KMS-11 (cell line): ENCODE measurements at regions not wholly inside any gene's neighbourhood (a gene's known extent, or its start where the extent isn't known, plus 50 kb on each side); places are given as distances from the start of the nearest gene placed in this dataset.

Experiments
- H2AFZ ChIP-seq: fragments of 200-600 bp; sonication (generic); 2 replicates; pipeline ENCODE4 v1.6.1; 2016; ENCODE audit warnings: antibody characterized with exemption, mixed run types, low read depth
- H3K27ac ChIP-seq: fragments of 200-600 bp; sonication (generic); 2 replicates; pipeline ENCODE4 v1.6.1; 2016; ENCODE audit warnings: mild to moderate bottlenecking, mixed run types
- H3K27me3 ChIP-seq: fragments of 200-600 bp; sonication (generic); 2 replicates; pipeline ENCODE4 v1.6.1; 2017; ENCODE audit warnings: mild to moderate bottlenecking, low read depth, mixed run types, moderate library complexity; ENCODE audit not compliant: insufficient read depth
- H3K36me3 ChIP-seq: fragments of 200-600 bp; sonication (generic); 2 replicates; pipeline ENCODE4 v1.6.1; 2017; ENCODE audit warnings: mild to moderate bottlenecking, mixed run types; ENCODE audit not compliant: insufficient read depth
- H3K4me1 ChIP-seq: fragments of 200-600 bp; sonication (generic); 2 replicates; pipeline ENCODE4 v1.6.1; 2016; ENCODE audit warnings: mild to moderate bottlenecking, low read depth, mixed run types; ENCODE audit not compliant: poor library complexity, severe bottlenecking
- H3K4me2 ChIP-seq: fragments of 200-600 bp; sonication (generic); 2 replicates; pipeline ENCODE4 v1.7.0; 2016; ENCODE audit warnings: mild to moderate bottlenecking, mixed run types
- H3K4me3 ChIP-seq: fragments of 200-600 bp; sonication (generic); IDR thresholded peaks from 2 replicates; pipeline ENCODE4 v1.6.1; 2017; ENCODE audit warnings: low read depth, low read length, mixed read lengths; ENCODE audit not compliant: insufficient read depth
- H3K79me2 ChIP-seq: fragments of 200-600 bp; sonication (generic); 2 replicates; pipeline ENCODE4 v1.6.1; 2016; ENCODE audit warnings: low read depth, mixed run types; ENCODE audit not compliant: insufficient read depth
- H3K9ac ChIP-seq: fragments of 200-600 bp; sonication (generic); 2 replicates; pipeline ENCODE4 v1.6.1; 2016; ENCODE audit warnings: mild to moderate bottlenecking, mixed run types
- H4K20me1 ChIP-seq: fragments of 200-600 bp; sonication (generic); 2 replicates; pipeline ENCODE4 v1.6.1; 2016; ENCODE audit warnings: mild to moderate bottlenecking, mixed run types; ENCODE audit not compliant: insufficient read depth
- TF ChIP-seq, protein P1 (sequence below): fragments of 200-600 bp; sonication (generic); conservative IDR thresholded peaks from 2 replicates; pipeline ENCODE4 v1.6.1; 2017; ENCODE audit warnings: low read depth, mild to moderate bottlenecking, antibody characterized with exemption, low read length, moderate library complexity, mixed read lengths

DNA sequence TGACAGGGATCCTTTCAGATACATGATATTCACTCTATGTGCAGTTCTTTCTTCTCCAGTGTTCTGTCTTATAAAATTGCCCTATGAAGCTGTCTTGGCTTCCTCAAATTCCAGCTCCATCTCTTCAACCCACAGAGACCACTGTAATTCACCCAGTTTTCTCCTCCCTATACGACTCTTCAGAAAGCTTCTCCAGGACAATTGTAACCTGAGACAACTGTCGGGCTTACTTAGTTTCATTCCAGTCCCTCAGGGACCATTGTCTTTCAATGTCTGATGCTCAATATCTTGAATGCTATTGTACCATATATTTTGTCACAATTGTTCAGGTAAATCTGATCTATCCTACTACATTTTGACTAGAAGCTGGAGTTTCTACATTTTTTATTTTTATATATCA, 345.3 kb downstream of the RPL10L start:
- H3K79me2 ChIP-seq, result no peaks in the 10 kb centered on the region
- no peaks in the 10 kb centered on the region for H3K36me3 ChIP-seq
- H2AFZ ChIP-seq, result no peak overlapping the region
- TF ChIP-seq, protein P1, sequence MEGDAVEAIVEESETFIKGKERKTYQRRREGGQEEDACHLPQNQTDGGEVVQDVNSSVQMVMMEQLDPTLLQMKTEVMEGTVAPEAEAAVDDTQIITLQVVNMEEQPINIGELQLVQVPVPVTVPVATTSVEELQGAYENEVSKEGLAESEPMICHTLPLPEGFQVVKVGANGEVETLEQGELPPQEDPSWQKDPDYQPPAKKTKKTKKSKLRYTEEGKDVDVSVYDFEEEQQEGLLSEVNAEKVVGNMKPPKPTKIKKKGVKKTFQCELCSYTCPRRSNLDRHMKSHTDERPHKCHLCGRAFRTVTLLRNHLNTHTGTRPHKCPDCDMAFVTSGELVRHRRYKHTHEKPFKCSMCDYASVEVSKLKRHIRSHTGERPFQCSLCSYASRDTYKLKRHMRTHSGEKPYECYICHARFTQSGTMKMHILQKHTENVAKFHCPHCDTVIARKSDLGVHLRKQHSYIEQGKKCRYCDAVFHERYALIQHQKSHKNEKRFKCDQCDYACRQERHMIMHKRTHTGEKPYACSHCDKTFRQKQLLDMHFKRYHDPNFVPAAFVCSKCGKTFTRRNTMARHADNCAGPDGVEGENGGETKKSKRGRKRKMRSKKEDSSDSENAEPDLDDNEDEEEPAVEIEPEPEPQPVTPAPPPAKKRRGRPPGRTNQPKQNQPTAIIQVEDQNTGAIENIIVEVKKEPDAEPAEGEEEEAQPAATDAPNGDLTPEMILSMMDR, result no peak
- H3K4me3 ChIP-seq, result no peak overlapping the region
- H3K4me1 ChIP-seq, result no peaks in the 10 kb centered on the region
- H3K27ac ChIP-seq, result no peak overlapping the region
- H3K4me2 ChIP-seq, result no peak overlapping the region
- H4K20me1 ChIP-seq, result no peaks in the 10 kb centered on the region
- no peaks in the 10 kb centered on the region for H3K27me3 ChIP-seq
- H3K9ac ChIP-seq, result no peak overlapping the region

DNA sequence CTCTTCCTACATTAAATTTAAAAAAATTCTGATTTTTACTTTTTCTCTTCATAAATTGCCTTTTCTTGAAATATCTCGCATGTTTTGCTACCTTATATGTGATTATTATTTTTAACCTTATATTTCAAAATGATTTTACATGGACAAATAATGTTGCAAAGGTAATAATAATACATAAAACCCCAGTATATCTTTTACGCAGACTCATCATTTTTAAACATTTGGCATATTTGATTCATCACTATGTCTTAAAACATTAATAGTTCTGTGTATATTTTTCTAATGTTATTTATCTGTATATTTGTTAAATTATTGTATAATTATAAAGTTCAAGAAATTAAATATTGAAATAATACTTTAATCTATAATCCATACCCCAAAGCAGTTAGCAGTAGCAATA, 350.8 kb downstream of the RPL10L start:
- Histone ChIP-seq H3K79me2 (no peaks in the 10 kb centered on the region), H2AFZ (no peak overlapping the region), H3K9ac (no peak overlapping the region), H3K4me3 (no peak overlapping the region), H3K27me3 (no peaks in the 10 kb centered on the region), H3K4me2 (no peak overlapping the region), H3K27ac (no peak overlapping the region), H3K4me1 (no peaks in the 10 kb centered on the region), H4K20me1 (no peaks in the 10 kb centered on the region), H3K36me3 (no peaks in the 10 kb centered on the region)
- TF ChIP-seq, protein P1, result no peak

DNA sequence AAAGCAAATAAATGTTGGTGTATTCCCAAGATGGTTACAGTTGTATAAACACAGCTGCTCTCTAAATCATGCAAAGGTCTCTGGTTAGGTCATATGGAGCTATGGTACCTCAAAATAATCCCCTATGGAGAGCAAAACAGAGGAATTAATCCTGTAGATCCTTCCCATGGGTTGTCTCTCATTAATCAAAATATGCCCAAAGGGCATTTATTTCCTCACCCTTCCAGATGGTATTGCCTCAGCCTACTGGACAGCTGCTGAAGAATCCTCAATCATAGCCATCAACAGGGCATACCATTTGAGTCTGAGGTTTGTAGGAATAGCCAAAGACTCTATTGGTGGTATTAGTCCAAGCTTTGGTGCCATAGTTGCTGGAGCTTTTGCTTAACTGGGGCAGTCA, 360.9 kb downstream of the RPL10L start:
- Histone ChIP-seq H3K27ac (no peak overlapping the region), H3K9ac (no peak overlapping the region), H3K27me3 (no peaks in the 10 kb centered on the region), H3K4me3 (no peak overlapping the region), H3K4me1 (no peaks in the 10 kb centered on the region), H3K36me3 (no peaks in the 10 kb centered on the region), H4K20me1 (no peaks in the 10 kb centered on the region), H3K4me2 (no peak overlapping the region), H3K79me2 (no peaks in the 10 kb centered on the region), H2AFZ (no peak overlapping the region)
- TF ChIP-seq, protein P1, result no peak

DNA sequence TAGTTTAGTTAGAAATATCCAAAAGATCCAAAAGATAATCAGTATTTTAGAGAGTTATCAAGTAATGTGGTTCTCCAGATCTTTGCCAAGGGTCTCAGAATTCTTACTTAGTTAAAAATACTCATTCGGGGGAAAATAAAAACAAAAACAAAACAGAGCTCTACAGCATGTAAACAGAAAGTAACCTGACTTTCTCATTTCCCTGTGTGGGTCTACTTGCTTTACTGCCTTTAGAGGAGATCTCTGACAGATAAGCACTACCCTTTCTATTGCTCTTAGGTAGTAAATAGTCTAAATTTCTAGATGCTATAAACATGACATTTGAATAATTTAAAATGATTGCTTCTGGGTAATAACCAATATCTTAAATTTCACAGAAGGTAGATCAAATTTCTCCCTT, 371.8 kb downstream of the RPL10L start:
- Histone ChIP-seq H3K4me2 (no peak overlapping the region), H3K27me3 (no peaks in the 10 kb centered on the region), H3K36me3 (no peaks in the 10 kb centered on the region), H3K4me3 (no peak overlapping the region), H4K20me1 (no peaks in the 10 kb centered on the region), H3K9ac (no peak overlapping the region), H3K79me2 (no peaks in the 10 kb centered on the region), H2AFZ (no peak overlapping the region), H3K27ac (no peak overlapping the region), H3K4me1 (no peaks in the 10 kb centered on the region)
- TF ChIP-seq, protein P1, result no peak

DNA sequence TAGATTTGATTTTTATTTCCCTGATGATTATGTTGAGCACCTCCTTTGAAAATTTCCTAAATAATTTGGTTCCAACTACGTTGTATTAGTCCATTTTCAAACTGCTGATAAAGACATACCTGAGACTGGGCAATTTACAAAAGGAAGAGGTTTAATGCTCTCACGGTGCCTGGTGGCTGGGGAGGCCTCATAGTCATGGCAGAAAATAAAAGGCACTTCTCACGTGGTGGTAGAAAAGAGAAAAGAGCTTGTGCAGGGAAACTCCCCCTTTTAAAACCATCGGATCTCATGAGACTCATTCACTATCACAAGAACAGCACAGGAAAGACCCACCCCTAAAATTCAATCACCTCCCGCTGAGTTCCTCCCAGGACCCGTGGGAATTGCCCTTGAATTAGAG, 372.3 kb downstream of the RPL10L start:
- Histone ChIP-seq H3K27me3 (no peaks in the 10 kb centered on the region), H3K4me3 (no peak overlapping the region), H3K27ac (no peak overlapping the region), H2AFZ (no peak overlapping the region), H3K4me1 (no peaks in the 10 kb centered on the region), H3K79me2 (no peaks in the 10 kb centered on the region), H3K9ac (no peak overlapping the region), H3K4me2 (no peak overlapping the region), H4K20me1 (no peaks in the 10 kb centered on the region), H3K36me3 (no peaks in the 10 kb centered on the region)
- TF ChIP-seq, protein P1, result no peak
